ENCODE measurements at regions not wholly inside any gene's neighbourhood (a gene's known extent, or its start where the extent isn't known, plus 50 kb on each side); places are given as distances from the start of the nearest gene placed in this dataset.
"Not testable (repeated sequence)": the region's sequence is repeated elsewhere in the genome, so short reads cannot be mapped to it uniquely, and the experiment has no call there.

DNA sequence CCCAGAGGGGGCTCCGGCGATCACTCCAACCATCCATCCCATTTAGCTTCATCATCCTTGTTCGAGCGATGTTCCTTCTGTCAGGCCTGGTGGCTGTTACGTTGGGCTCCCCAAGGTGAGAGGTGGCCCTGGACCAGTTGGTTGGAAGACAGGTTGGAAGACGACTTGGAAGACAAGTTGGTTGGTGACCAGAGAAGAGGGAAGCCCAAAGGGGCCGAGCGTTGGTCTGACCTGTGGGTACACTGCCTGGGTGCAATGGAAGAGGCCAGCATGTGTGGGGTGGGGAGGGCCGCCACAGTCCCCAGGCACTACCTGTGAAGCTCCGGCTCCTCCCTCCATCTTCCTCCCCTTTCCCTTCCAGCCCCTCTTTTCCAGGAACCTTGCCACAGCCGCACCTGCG lies 60.9 kb downstream of the GOLGA8B start:
- TF ChIP-seq, protein P1, sequence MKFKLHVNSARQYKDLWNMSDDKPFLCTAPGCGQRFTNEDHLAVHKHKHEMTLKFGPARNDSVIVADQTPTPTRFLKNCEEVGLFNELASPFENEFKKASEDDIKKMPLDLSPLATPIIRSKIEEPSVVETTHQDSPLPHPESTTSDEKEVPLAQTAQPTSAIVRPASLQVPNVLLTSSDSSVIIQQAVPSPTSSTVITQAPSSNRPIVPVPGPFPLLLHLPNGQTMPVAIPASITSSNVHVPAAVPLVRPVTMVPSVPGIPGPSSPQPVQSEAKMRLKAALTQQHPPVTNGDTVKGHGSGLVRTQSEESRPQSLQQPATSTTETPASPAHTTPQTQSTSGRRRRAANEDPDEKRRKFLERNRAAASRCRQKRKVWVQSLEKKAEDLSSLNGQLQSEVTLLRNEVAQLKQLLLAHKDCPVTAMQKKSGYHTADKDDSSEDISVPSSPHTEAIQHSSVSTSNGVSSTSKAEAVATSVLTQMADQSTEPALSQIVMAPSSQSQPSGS (IDR thresholded peaks at IDR 0.05; ENCODE audit: low read length), result not testable (repeated sequence)
- TF ChIP-seq POLR2A (IDR thresholded peaks at IDR 0.05; ENCODE audit: low read depth, low read length); CHD2 (IDR thresholded peaks at IDR 0.05; ENCODE audit: borderline replicate concordance, low read depth, low read length); TCF12 (IDR thresholded peaks at IDR 0.05; ENCODE audit: low read depth, low read length); POLR2AphosphoS5 (IDR thresholded peaks at IDR 0.05; ENCODE audit: low read length); CBX5 (IDR thresholded peaks at IDR 0.05; ENCODE audit: low read depth): not testable (repeated sequence)
- TF ChIP-seq, protein P2, sequence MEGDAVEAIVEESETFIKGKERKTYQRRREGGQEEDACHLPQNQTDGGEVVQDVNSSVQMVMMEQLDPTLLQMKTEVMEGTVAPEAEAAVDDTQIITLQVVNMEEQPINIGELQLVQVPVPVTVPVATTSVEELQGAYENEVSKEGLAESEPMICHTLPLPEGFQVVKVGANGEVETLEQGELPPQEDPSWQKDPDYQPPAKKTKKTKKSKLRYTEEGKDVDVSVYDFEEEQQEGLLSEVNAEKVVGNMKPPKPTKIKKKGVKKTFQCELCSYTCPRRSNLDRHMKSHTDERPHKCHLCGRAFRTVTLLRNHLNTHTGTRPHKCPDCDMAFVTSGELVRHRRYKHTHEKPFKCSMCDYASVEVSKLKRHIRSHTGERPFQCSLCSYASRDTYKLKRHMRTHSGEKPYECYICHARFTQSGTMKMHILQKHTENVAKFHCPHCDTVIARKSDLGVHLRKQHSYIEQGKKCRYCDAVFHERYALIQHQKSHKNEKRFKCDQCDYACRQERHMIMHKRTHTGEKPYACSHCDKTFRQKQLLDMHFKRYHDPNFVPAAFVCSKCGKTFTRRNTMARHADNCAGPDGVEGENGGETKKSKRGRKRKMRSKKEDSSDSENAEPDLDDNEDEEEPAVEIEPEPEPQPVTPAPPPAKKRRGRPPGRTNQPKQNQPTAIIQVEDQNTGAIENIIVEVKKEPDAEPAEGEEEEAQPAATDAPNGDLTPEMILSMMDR (IDR thresholded peaks at IDR 0.05 in 2 of 3, conservative IDR thresholded peaks at IDR 0.05 in 1 of 3; ENCODE audit: control insufficient read depth in 2 of 3, extremely low read depth in 1 of 3, insufficient read depth in 1 of 3, low read depth in 3 of 3, low read length in 3 of 3), result not testable (repeated sequence)
- TF ChIP-seq, protein P3, sequence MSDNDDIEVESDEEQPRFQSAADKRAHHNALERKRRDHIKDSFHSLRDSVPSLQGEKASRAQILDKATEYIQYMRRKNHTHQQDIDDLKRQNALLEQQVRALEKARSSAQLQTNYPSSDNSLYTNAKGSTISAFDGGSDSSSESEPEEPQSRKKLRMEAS (IDR thresholded peaks at IDR 0.05; ENCODE audit: low read depth, low read length), result not testable (repeated sequence)
